Activated naive CD4-positive, alpha-beta T cell treated with anti-CD3 and anti-CD28 coated beads, Interleukin-2, amount 50 U/mL, for 24 hours (primary cell): ENCODE measurements at regions not wholly inside any gene's neighbourhood (a gene's known extent, or its start where the extent isn't known, plus 50 kb on each side); places are given as distances from the start of the nearest gene placed in this dataset.

Source experiments
- H3K27ac Mint-ChIP-seq: one replicate; pipeline ENCODE4 v1.8.0; 2021; ENCODE audit warnings: mild to moderate bottlenecking, mixed read lengths
- H3K27me3 Mint-ChIP-seq: one replicate; pipeline ENCODE4 v1.8.0; 2021; ENCODE audit warnings: mixed read lengths
- H3K36me3 Mint-ChIP-seq: one replicate; pipeline ENCODE4 v1.8.0; 2021; ENCODE audit warnings: mixed read lengths
- H3K4me1 Mint-ChIP-seq: one replicate; pipeline ENCODE4 v1.8.0; 2021; ENCODE audit warnings: mixed read lengths
- H3K4me3 Mint-ChIP-seq: one replicate; pipeline ENCODE4 v1.8.0; 2021; ENCODE audit warnings: mild to moderate bottlenecking, mixed read lengths
- H3K9me3 Mint-ChIP-seq: one replicate; pipeline ENCODE4 v1.8.0; 2021; ENCODE audit warnings: mixed read lengths

DNA sequence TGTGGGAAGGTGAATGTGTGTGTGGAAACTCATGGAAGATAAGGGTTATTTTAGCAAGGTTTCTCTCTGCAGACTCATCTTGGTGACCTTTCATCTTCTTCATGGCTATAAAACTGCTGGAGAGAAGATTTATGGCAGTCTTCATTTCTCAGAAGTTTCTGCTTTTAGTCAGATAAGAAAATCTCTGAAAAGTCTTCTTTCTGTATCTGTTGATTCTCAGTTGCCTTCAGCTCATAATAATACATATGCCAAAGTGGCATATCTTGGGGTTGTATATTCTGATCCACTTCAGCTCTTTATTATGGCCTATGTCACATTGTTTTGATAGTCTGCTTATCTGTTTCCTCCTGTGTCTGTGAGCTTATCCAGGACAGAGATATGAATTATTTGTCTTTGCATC, 143.3 kb upstream of the TMTC4 start:
- Mint-ChIP-seq H3K27ac (no peak overlapping the region), H3K4me3 (no peak overlapping the region), H3K36me3 (no peaks in the 10 kb centered on the region), H3K4me1 (no peaks in the 10 kb centered on the region), H3K9me3 (no peaks in the 10 kb centered on the region), H3K27me3 (peaks cover 17% of the 10 kb centered on the region)

DNA sequence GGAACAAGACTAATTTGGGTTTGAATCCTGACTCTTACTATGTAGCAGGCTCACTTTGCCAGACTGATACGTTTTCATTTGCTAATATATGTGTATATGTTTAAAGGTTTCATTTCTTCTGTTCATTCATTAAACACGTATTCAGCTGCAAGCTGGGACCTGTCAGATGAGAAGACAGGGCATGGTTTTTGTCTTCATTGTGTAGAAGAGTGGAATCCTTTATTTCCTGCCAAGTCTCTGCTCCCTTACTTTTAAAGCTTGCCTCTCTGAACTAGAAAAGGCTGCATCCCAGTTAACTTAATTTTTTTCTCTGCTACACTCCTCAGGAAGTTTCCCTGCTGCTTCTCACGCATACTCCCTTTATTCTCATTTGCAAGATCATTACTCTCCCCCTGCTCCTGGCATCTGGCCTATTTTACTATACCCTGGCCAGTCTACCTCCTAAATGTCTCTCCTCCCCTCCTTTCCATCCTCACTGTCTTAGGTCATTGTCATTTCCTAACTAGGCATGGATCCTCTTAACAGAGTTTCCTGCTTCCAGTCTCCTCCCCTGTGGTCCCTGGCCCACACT, 141.0 kb upstream of the TMTC4 start:
- no peaks in the 10 kb centered on the region for H3K9me3 Mint-ChIP-seq
- no peaks in the 10 kb centered on the region for H3K4me1 Mint-ChIP-seq
- no peak overlapping the region for H3K4me3 Mint-ChIP-seq
- no peak overlapping the region for H3K27ac Mint-ChIP-seq
- peaks cover 21% of the 10 kb centered on the region for H3K27me3 Mint-ChIP-seq
- no peaks in the 10 kb centered on the region for H3K36me3 Mint-ChIP-seq

DNA sequence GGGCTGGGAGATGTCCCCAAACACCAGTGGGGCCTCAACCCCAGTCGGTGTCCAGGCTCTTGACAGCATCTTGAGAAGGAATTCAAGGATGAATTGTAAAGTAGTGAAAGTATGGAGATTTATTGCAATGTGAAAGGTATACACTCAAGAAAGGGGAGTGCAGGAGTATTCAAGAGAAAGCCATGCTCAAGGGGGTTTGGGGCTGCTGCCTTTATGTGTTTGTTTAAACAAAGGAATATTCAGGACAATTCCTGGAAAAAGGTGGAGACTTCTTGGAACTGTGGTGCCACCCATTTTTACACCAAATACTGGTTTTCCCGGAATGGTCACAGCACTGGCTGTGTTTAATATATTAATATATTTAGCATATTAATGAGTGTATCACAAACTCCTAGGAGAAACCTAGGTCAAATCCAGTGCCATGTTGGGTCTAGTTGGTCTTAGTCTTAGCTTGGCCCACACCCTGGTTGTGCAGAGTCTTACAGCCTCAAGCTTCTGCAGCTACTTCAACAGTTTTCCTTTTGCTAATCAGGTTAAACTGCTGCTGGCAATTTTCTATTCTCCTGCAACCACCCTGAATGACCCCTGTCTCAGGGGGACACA, 138.5 kb upstream of the TMTC4 start:
- Mint-ChIP-seq H3K4me3 (no peak overlapping the region), H3K9me3 (no peaks in the 10 kb centered on the region), H3K36me3 (no peaks in the 10 kb centered on the region), H3K27ac (no peak overlapping the region), H3K4me1 (no peaks in the 10 kb centered on the region), H3K27me3 (peaks cover 24% of the 10 kb centered on the region)

DNA sequence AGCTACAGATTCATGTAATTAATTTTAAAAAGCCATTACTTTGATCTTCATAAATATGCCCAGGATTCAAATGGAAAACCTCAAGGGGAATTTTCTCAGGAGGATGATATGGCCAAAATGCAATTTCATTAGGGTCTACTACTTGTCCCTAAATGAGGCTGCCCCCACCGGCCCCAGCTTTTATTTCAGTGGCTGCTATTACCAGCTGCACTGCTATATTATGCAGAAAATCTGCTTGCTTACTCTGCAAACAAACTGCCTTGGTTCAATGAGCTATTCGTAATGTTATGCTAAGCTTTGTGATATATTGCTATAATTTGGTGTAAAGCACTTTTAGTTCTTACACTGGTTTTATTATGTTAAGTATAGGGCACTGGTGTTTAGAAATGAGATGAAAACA, 137.3 kb upstream of the TMTC4 start:
- no peak overlapping the region for H3K27ac Mint-ChIP-seq
- H3K36me3 Mint-ChIP-seq: no peaks in the 10 kb centered on the region
- no peaks in the 10 kb centered on the region for H3K4me1 Mint-ChIP-seq
- no peaks in the 10 kb centered on the region for H3K9me3 Mint-ChIP-seq
- no peak overlapping the region for H3K4me3 Mint-ChIP-seq
- peaks cover 21% of the 10 kb centered on the region for H3K27me3 Mint-ChIP-seq

DNA sequence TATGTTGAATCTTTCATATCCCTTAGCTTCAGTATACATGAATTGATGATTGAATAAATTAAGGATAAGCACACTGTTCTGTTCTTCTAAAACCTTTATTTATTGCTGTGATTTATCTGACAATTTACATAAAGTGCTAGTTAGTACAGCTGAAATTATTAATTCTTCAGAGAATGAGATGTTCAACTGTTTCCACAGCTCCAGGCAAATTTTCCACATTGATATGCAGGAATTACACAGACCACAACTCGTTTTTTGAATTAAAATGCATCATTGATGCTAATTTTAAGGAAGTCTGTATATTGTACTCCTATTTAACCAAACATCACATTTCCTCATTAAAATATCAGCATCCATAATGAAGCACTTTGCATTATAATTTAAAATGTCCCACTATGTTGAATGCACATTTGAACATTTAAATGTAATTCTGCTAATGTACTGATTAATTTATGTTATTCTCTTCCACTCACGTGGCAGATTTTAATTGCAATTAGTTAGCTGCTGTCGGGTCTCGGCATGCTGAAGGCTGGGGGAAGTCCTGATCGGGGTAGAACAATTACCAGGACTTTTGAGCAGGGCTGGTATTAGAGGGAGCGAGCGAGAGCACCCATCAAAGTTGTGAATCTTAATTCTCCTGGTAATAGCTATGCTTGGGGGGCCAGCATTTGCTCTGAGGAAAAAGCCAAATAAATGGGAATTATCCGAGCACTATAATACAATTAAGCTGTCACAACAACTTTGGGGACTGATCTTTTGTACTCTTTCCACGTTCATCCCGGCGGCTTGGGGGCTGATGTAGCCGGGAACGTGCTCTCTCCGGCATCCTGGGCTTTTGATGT, 136.7 kb upstream of the TMTC4 start:
- Mint-ChIP-seq H3K4me3 (no peak overlapping the region), H3K4me1 (no peaks in the 10 kb centered on the region), H3K27ac (no peak overlapping the region), H3K9me3 (no peaks in the 10 kb centered on the region), H3K36me3 (no peaks in the 10 kb centered on the region), H3K27me3 (peaks cover 22% of the 10 kb centered on the region)

DNA sequence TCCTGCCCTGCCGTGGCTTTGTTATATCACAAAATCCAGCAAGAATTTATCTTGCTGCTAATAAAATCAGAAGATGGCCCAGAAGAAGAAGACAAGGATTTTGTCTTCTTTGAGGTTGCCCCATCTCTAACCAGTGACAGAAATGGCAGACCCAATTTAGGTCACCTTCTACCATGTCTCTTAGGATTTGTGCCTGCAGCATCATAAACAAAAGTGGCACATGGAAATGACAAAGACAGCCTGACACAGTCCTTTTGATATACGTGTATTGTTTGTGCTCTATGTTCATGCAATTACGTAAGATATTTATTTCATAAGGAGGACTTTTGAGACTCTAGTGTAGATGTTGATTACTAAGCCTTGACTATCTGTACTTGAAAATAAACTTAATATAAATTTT, 135.9 kb upstream of the TMTC4 start:
- no peaks in the 10 kb centered on the region for H3K36me3 Mint-ChIP-seq
- no peak overlapping the region for H3K27ac Mint-ChIP-seq
- no peaks in the 10 kb centered on the region for H3K9me3 Mint-ChIP-seq
- H3K4me3 Mint-ChIP-seq: no peak overlapping the region
- no peaks in the 10 kb centered on the region for H3K4me1 Mint-ChIP-seq
- peaks cover 20% of the 10 kb centered on the region for H3K27me3 Mint-ChIP-seq

DNA sequence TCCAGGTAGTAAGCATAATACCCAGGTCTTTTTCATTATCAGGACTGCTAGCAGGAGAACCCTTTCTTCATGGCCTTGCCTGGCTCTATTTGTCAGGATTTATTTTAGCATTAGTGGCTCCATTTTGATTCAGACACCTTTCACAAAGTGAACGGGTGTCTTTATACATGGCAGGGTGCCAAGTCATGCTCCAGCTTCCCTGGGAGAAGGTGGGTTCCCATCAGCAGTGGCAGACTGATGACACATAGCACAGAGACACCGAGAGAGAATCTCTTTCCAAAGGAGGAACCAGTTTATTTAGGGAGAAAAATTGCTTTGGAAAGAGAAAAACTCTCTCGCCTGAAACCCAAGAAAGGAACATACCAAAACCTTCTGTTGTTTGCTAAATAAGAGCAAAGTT, 135.3 kb upstream of the TMTC4 start:
- no peak overlapping the region for H3K4me3 Mint-ChIP-seq
- no peaks in the 10 kb centered on the region for H3K9me3 Mint-ChIP-seq
- no peaks in the 10 kb centered on the region for H3K36me3 Mint-ChIP-seq
- H3K27me3 Mint-ChIP-seq: peaks cover 22% of the 10 kb centered on the region
- no peaks in the 10 kb centered on the region for H3K4me1 Mint-ChIP-seq
- no peak overlapping the region for H3K27ac Mint-ChIP-seq

DNA sequence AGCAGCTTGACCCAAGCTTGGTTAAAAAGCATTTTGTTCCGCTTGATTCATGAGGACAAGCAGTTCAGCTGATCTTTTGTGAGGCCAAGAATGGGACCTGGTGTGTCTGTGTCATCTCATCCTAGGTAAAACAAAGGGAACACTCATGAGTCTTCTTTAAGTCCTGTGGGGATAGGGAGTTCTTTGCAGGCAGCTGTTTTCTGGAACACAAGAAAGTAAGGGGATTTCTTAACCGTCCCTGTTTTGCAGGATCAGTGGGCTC, 134.5 kb upstream of the TMTC4 start:
- Mint-ChIP-seq H3K4me3 (no peak overlapping the region), H3K36me3 (no peaks in the 10 kb centered on the region), H3K27ac (no peak overlapping the region), H3K9me3 (no peaks in the 10 kb centered on the region), H3K4me1 (no peaks in the 10 kb centered on the region), H3K27me3 (peaks cover 20% of the 10 kb centered on the region)

DNA sequence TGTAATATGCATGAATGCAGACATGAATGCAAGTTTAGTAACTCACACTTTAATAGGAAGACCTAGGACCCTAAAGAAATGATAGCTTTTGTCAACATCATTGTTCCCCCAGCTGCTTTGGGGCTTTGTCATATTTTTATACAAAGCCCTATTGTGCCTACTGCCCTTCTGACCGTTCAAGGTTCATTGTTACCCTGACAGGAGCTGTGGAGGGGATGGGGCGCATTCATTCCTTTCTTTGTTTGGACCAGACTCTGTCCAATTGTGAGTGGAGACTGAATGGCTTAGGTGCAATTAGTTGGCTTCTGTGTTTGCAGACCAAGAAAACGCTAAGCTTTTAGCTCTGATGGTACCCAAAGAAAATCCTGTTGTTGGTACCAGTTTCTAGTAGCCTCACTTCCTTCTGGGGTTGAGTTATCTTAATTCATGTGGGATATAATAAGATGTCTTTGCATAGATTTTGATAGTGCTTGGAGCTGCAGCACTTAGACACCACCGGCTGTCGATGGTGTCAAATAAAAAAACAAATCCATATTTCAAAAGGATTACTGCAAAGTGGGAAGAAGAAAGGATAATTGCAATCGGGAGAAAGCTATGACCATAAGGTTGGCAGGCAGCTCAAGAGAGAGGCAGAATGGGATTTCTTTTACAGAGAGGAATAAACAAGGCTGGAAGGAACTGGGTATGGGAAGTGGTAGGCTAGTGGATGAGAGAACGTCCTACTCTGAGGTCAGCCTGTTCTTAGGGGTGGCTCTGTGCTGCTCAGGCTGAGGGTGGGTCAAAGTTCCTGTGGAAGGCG, 133.9 kb upstream of the TMTC4 start:
- H3K4me3 Mint-ChIP-seq: no peak overlapping the region
- H3K27me3 Mint-ChIP-seq: peaks cover 19% of the 10 kb centered on the region
- H3K27ac Mint-ChIP-seq: no peak overlapping the region
- no peaks in the 10 kb centered on the region for H3K9me3 Mint-ChIP-seq
- H3K36me3 Mint-ChIP-seq: no peaks in the 10 kb centered on the region
- no peaks in the 10 kb centered on the region for H3K4me1 Mint-ChIP-seq

DNA sequence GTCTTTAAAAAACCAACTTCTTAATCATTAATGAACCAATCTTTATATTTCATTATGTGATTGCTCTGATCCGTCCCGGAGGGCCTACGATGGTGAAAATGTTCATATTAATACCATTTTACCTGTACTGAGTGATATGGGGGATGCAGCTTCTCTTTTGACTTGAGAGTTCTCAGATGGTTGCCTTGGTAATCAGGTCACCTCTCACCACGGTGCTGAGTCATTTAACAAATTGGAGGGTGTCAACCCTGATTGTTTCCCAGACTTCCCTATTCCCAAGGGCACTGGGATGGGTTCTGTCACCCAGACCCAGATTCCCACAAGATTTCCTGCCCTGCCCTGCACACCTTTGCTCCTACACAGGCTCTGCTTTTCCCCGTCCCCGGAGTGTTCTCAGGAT, 128.5 kb upstream of the TMTC4 start:
- Mint-ChIP-seq H3K4me3 (no peak overlapping the region), H3K9me3 (no peaks in the 10 kb centered on the region), H3K27ac (no peak overlapping the region), H3K36me3 (no peaks in the 10 kb centered on the region), H3K4me1 (no peaks in the 10 kb centered on the region), H3K27me3 (peaks cover 7% of the 10 kb centered on the region)

DNA sequence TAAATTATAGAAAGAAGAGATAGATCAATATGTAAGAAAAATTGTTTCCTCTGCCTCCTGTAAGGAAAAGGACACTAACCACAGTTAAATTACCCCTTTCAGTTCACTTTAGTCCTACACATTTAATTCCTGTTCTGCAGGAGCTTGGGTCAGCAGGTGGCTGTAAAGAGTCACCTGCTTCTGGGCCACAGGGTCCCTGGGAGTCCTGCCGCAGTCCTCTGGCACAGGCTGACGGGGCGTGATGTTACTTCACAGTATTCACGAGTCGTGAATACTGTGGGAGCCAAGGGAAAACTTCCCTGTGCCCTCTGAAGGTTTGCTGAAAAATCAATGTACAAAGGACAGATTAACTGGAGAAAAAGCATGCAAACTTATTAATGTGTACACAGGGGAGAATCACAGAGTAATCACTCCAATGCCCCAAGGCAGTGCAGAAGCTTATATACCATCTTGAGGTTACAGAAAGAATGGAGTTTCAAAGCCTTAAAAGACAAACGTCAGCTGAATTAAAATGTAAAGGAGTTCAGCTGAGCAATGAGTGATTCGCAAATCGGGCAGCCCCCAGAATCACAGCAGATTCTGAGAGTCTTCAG, 125.8 kb upstream of the TMTC4 start:
- Mint-ChIP-seq H3K27ac (no peak overlapping the region), H3K4me1 (no peaks in the 10 kb centered on the region), H3K9me3 (no peaks in the 10 kb centered on the region), H3K27me3 (peaks cover 7% of the 10 kb centered on the region), H3K4me3 (no peak overlapping the region), H3K36me3 (no peaks in the 10 kb centered on the region)

DNA sequence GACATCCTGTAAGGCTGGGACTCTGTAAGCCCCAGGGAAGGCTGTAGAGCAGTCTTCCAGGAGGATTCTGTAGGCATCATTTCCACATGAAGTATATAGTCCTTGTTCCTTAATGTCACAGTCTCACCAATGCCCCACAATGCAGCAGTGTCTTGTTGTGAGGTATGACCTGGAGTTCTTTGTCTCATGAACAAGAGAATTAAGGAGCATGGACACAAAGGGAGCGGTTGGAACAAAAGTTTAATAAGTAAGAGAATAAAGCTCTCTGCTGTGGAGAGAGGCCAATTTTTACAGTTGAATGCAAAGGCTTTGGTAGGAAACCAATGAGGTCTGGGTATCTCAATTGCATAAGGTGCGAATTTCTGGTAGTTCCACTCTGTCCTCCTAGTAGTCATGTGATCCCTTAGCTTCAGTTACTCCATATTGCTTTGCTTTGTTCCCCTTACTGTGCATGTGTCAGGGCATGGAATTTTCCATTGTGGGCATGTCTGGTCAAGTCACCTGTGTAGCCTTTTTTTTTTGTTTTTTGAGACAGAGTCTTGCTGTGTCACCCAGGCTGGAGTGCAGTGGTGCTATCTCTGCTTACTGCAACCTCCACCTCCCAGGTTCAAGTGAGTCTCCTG, 124.3 kb upstream of the TMTC4 start:
- no peak overlapping the region for H3K27ac Mint-ChIP-seq
- H3K4me3 Mint-ChIP-seq: no peak overlapping the region
- no peaks in the 10 kb centered on the region for H3K9me3 Mint-ChIP-seq
- peaks cover 6% of the 10 kb centered on the region for H3K27me3 Mint-ChIP-seq
- H3K4me1 Mint-ChIP-seq: no peaks in the 10 kb centered on the region
- H3K36me3 Mint-ChIP-seq: no peaks in the 10 kb centered on the region

DNA sequence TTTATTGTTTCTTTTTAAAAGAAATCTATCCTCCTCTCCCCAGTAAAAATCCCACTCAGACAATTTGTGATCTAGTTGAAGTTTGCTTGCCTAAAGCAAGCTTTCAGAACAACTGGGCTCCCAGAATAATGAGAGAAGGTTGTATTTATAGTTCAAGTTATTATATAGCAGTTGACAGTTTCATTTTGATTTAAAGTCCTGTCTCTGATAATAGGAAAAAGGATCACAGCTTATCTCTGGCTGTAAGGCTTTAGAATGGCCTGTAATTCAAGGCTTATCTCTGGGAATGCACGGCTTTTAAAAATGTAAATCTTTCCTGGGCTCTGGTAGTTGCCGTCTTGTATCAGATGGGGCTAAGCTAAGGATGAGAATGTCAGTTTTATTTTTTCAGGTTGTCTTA, 123.3 kb upstream of the TMTC4 start:
- H3K4me1 Mint-ChIP-seq: no peaks in the 10 kb centered on the region
- H3K27me3 Mint-ChIP-seq: peaks cover 6% of the 10 kb centered on the region
- no peaks in the 10 kb centered on the region for H3K9me3 Mint-ChIP-seq
- H3K4me3 Mint-ChIP-seq: no peak overlapping the region
- H3K27ac Mint-ChIP-seq: no peak overlapping the region
- H3K36me3 Mint-ChIP-seq: no peaks in the 10 kb centered on the region

DNA sequence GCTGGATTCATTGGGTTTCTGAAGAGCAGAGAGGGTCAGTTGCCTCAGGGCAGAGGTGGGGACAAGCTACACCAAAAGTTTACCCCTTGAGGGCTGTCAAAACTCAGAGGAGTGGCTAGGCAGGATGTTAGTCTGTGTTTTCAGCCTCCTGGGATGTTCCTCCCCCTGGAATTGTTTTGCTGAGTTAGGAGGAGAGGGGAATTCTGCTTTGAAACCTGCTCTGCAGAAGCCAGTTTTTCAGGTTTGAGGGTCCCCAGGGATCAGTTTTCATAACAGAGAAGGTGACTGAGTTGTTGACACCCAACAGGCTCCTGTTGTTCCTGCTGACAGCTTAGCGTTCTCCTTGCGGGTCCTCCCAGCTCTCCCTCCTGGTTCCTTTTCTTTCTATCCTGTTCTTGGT, 121.9 kb upstream of the TMTC4 start:
- Mint-ChIP-seq H3K9me3 (no peaks in the 10 kb centered on the region), H3K4me1 (no peaks in the 10 kb centered on the region), H3K27ac (no peak overlapping the region), H3K4me3 (no peak overlapping the region), H3K27me3 (peaks cover 10% of the 10 kb centered on the region), H3K36me3 (no peaks in the 10 kb centered on the region)

DNA sequence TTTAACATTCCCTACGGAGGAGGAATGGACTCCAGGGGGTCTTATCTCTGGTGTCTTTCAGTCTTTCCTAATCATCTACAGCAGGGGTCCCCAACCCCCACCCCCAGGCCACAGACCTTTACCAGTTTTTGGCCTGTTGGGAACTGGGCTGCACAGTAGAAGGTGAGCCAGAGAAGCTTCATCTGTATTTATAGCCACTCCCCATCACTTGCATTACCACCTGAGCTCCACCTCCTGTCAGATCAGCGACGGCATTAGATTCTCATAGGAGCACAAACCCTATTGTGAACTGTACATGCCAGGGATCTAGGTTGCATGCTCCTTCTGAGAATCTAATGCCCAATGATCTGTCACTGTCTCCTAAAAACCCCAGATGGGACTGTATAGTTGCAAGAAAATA, 120.0 kb upstream of the TMTC4 start:
- Mint-ChIP-seq H3K27me3 (peaks cover 16% of the 10 kb centered on the region), H3K4me1 (no peaks in the 10 kb centered on the region), H3K27ac (no peak overlapping the region)

More for the DNA sequence above, 120.0 kb upstream of the TMTC4 start:
- Mint-ChIP-seq H3K9me3 (no peaks in the 10 kb centered on the region), H3K4me3 (no peak overlapping the region), H3K36me3 (no peaks in the 10 kb centered on the region)
